ENCODE measurements at regions not wholly inside any gene's neighbourhood (a gene's known extent, or its start where the extent isn't known, plus 50 kb on each side); places are given as distances from the start of the nearest gene placed in this dataset.

DNA sequence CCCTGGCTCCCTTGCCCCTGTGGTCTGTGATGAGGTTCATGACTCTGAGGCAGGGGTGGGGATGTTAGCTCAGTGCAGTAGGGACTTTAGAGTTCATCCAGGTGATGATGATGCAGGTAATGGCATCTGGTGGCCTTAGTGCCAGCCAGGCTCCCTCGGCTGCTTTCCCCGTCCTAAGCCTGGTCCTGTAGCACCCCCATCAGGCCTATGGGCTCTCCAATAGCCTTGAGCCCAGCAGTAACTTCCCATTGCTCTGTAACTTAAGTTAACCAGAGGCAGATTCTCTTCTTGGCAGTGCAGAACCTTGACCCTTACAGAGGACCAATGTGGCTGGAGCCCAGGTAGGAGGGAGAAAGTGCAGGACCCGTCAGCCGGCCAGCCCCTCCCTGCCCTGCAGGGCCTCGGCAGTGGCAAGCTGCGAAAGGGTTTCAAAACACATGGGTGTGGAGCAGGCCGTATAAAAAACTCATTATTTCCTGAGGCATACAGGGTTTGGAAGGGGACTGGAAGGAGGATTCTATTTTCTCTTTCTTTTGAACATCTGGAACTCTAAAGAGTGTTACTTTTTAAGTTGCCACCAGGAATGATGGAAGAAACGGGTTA is 406.9 kb downstream of the CDH26 start:
- no peak overlapping the region for H3K4me3 ChIP-seq (ENCODE audit: control insufficient read depth, low read depth, low read length)
- DNase-seq (ENCODE audit: low read depth): no peak
- TF ChIP-seq CTCF (IDR thresholded peaks at IDR 0.05; ENCODE audit: control insufficient read depth, insufficient read depth, low read depth, low read length, missing control alignments): peak; percentile 36

DNA sequence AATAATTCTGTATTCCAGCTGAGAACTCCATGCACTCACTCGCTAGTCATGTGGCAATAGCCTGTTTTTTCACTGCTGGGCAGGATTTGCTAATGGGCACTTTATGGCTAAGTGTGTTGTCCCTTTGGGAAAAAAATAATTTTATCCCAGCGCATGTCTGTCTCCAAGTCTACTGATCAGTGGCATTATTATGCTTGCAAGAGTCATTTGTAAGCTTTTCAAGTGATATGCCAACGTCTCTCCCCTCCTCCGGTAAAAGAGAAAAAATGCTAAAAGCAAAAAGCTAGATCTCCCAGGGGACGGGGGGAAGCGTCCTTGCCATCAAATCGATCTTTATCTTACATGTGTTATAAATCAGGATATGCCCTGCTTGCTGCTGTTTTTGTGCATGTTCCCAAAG is 407.7 kb downstream of the CDH26 start:
- H3K4me3 ChIP-seq (ENCODE audit: control insufficient read depth, low read depth, low read length): no peak overlapping the region
- DNase-seq (ENCODE audit: low read depth): no peak
- TF ChIP-seq CTCF (IDR thresholded peaks at IDR 0.05; ENCODE audit: control insufficient read depth, insufficient read depth, low read depth, low read length, missing control alignments): no peak

- no peak for TF ChIP-seq CTCF (IDR thresholded peaks at IDR 0.05; ENCODE audit: control insufficient read depth, insufficient read depth, low read depth, low read length, missing control alignments)
- no peak for DNase-seq (ENCODE audit: low read depth)
- no peak overlapping the region for H3K4me3 ChIP-seq (ENCODE audit: control insufficient read depth, low read depth, low read length)
Measured at GRCh38 chr20:60371384-60371783, 413.2 kb downstream of the CDH26 start.

DNA sequence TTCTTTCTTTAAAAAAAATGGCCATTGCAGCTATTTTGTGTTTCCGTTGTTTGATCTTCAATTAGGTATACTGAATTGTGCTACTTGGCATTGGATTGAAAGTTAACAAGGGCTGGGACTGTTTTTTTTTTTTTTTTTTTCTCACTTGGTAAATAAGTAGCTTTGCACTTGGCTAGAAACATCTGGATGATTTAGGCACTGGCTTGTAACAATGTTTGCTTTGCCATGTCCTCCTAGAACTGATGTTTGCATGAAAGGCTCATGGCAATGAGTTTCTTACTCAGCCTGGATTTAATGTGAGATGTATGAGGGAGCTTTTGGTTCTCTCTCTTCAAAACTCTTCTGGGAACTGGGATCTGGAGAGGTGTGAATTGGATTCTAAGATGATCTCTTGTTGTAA is 414.1 kb downstream of the CDH26 start:
- DNase-seq (ENCODE audit: low read depth): no peak
- H3K4me3 ChIP-seq (ENCODE audit: control insufficient read depth, low read depth, low read length): no peak overlapping the region
- TF ChIP-seq CTCF (IDR thresholded peaks at IDR 0.05; ENCODE audit: control insufficient read depth, insufficient read depth, low read depth, low read length, missing control alignments): no peak

GRCh38 chr20:60372822-60373221 is 414.6 kb downstream of the CDH26 start:
- no peak for TF ChIP-seq CTCF (IDR thresholded peaks at IDR 0.05; ENCODE audit: control insufficient read depth, insufficient read depth, low read depth, low read length, missing control alignments)
- H3K4me3 ChIP-seq (ENCODE audit: control insufficient read depth, low read depth, low read length): no peak overlapping the region
- DNase-seq (ENCODE audit: low read depth): no peak

- TF ChIP-seq CTCF (IDR thresholded peaks at IDR 0.05; ENCODE audit: control insufficient read depth, insufficient read depth, low read depth, low read length, missing control alignments): no peak
- H3K4me3 ChIP-seq (ENCODE audit: control insufficient read depth, low read depth, low read length): no peak overlapping the region
- DNase-seq (ENCODE audit: low read depth): no peak
Measured at GRCh38 chr20:60378620-60379019, 420.4 kb downstream of the CDH26 start.
